ENCODE measurements at regions not wholly inside any gene's neighbourhood (a gene's known extent, or its start where the extent isn't known, plus 50 kb on each side); places are given as distances from the start of the nearest gene placed in this dataset.

DNA sequence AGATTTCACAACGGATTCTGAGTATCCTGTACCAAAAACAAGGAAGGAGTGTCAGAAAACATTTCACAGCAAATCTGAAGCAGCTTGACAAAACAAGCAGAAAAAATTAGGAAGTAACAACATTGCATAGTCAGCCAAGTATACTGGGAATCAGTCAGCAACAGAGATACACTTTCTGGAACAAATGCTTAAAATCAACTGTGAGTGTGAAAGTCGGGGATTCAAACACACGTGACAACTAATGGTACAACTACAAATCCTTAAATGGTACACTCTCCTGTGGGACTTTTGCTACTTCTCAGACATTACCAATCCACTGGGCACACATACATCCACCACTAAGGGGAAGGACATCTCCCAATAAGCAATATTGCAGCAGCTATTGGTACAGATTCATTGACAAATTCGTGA, 296.6 kb upstream of the MME start:
- TF ChIP-seq, protein P1, sequence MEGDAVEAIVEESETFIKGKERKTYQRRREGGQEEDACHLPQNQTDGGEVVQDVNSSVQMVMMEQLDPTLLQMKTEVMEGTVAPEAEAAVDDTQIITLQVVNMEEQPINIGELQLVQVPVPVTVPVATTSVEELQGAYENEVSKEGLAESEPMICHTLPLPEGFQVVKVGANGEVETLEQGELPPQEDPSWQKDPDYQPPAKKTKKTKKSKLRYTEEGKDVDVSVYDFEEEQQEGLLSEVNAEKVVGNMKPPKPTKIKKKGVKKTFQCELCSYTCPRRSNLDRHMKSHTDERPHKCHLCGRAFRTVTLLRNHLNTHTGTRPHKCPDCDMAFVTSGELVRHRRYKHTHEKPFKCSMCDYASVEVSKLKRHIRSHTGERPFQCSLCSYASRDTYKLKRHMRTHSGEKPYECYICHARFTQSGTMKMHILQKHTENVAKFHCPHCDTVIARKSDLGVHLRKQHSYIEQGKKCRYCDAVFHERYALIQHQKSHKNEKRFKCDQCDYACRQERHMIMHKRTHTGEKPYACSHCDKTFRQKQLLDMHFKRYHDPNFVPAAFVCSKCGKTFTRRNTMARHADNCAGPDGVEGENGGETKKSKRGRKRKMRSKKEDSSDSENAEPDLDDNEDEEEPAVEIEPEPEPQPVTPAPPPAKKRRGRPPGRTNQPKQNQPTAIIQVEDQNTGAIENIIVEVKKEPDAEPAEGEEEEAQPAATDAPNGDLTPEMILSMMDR (IDR thresholded peaks at IDR 0.05; ENCODE audit: insufficient read depth, low read depth, low read length): no peak
- TF ChIP-seq EZH2 (IDR thresholded peaks at IDR 0.05; ENCODE audit: insufficient read depth, low read length): no peak

Data from astrocyte (in vitro differentiated cells and primary cell).